ENCODE measurements at regions not wholly inside any gene's neighbourhood (a gene's known extent, or its start where the extent isn't known, plus 50 kb on each side); places are given as distances from the start of the nearest gene placed in this dataset.

- Histone ChIP-seq H4K20me1 (ENCODE audit: insufficient read depth, low read length) (no peaks in the 10 kb centered on the region), H3K56ac (ENCODE audit: extremely low read depth, insufficient read depth, low read length) (no peak overlapping the region), H3K18ac (ENCODE audit: low read depth, low read length) (no peak overlapping the region), H4K5ac (ENCODE audit: low read depth, low read length) (no peak overlapping the region), H2AK5ac (ENCODE audit: low read depth, low read length) (no peak overlapping the region), H3K23ac (ENCODE audit: low read depth, low read length) (no peak overlapping the region), H2BK120ac (ENCODE audit: low read depth, low read length) (no peak overlapping the region), H3K4ac (ENCODE audit: low read depth, low read length) (no peak overlapping the region), H2BK20ac (ENCODE audit: low read depth, low read length) (no peak overlapping the region), H3K4me3 (ENCODE audit: insufficient read depth, low read depth, low read length) (no peak overlapping the region), H3K36me3 (ENCODE audit: control insufficient read depth, insufficient read depth, low read length) (no peaks in the 10 kb centered on the region), H3K9ac (ENCODE audit: low read depth, low read length) (no peak overlapping the region), H3K9me1 (ENCODE audit: insufficient read depth, low read length) (no peaks in the 10 kb centered on the region), H2AK9ac (replicated peaks; ENCODE audit: low read depth, low read length, poor library complexity) (no peak overlapping the region), H3K27me3 (ENCODE audit: control insufficient read depth, insufficient read depth, low read length) (no peaks in the 10 kb centered on the region), H2BK5ac (ENCODE audit: low read depth, low read length, poor library complexity, severe bottlenecking) (no peak overlapping the region), H3K14ac (replicated peaks; ENCODE audit: low read depth, low read length) (no peak overlapping the region), H4K91ac (ENCODE audit: insufficient read depth, low read depth, low read length) (no peak overlapping the region), H3K27ac (ENCODE audit: insufficient read depth, low read length) (no peak overlapping the region), H2BK15ac (ENCODE audit: low read depth, low read length) (no peak overlapping the region), H4K8ac (ENCODE audit: low read depth in 2 of 2, low read length in 2 of 2) (no peak overlapping the region), H3K4me2 (ENCODE audit: low read depth, low read length) (no peak overlapping the region), H3K9me3 (ENCODE audit: control insufficient read depth, insufficient read depth, low read length) (peaks cover 32% of the 10 kb centered on the region), H2AFZ (replicated peaks; ENCODE audit: low read length, poor library complexity) (no peak overlapping the region), H3K4me1 (ENCODE audit: control insufficient read depth, insufficient read depth, low read length) (no peaks in the 10 kb centered on the region), H3K79me1 (ENCODE audit: low read depth in 1 of 2, low read length in 2 of 2) (no peaks in the 10 kb centered on the region)
- dilution Hi-C loops (cut with HindIII; ENCODE audit: low sequenced_read_pairs, unreplicated experiment) (no loop called here), in situ Hi-C loops (cut with MboI; ENCODE audit: low sequenced_read_pairs) (no loop called here), intact Hi-C loops (cut with micrococcal nuclease) (no loop called here)
- WGBS, 2 experiments (ENCODE audit: extremely low coverage in 2 of 2, insufficient read length in 1 of 2): 33% methylated on average over 1 of the region's 6 CpGs; no CpG with 5 or more reads in 1 of the 2 experiments
- no peak for ATAC-seq (ENCODE audit: low read depth)
- no peak for DNase-seq
- ChIA-PET CTCF (no interaction called here), POLR2A (ENCODE audit: unreplicated experiment) (no interaction called here)
- TF ChIP-seq RAD21 (IDR thresholded peaks at IDR 0.05; ENCODE audit: low read length) (no peak), MXI1 (IDR thresholded peaks at IDR 0.05; ENCODE audit: borderline replicate concordance, low read depth, low read length) (no peak), POLR2A (IDR thresholded peaks at IDR 0.05; ENCODE audit: low read depth, low read length) (no peak), BHLHE40 (IDR thresholded peaks at IDR 0.05; ENCODE audit: low read depth, low read length) (no peak), MAFK (IDR thresholded peaks at IDR 0.05; ENCODE audit: low read depth, low read length) (no peak), RCOR1 (IDR thresholded peaks at IDR 0.05; ENCODE audit: insufficient replicate concordance, low read length) (no peak), RFX5 (IDR thresholded peaks at IDR 0.05; ENCODE audit: low read depth, low read length) (no peak), NFE2L2 (IDR thresholded peaks at IDR 0.05; ENCODE audit: low read depth, low read length) (no peak), CEBPB (IDR thresholded peaks at IDR 0.05; ENCODE audit: low read depth, low read length) (no peak), FOS (IDR thresholded peaks at IDR 0.05; ENCODE audit: low read depth, low read length) (no peak), SMC3 (IDR thresholded peaks at IDR 0.05; ENCODE audit: low read depth, low read length) (no peak), CHD1 (IDR thresholded peaks at IDR 0.05; ENCODE audit: low read depth, low read length) (no peak), USF2 (IDR thresholded peaks at IDR 0.05; ENCODE audit: low read depth, low read length) (no peak), MAZ (IDR thresholded peaks at IDR 0.05; ENCODE audit: borderline replicate concordance, low read depth, low read length) (no peak)
- TF ChIP-seq, protein P1, sequence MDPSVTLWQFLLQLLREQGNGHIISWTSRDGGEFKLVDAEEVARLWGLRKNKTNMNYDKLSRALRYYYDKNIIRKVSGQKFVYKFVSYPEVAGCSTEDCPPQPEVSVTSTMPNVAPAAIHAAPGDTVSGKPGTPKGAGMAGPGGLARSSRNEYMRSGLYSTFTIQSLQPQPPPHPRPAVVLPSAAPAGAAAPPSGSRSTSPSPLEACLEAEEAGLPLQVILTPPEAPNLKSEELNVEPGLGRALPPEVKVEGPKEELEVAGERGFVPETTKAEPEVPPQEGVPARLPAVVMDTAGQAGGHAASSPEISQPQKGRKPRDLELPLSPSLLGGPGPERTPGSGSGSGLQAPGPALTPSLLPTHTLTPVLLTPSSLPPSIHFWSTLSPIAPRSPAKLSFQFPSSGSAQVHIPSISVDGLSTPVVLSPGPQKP (IDR thresholded peaks at IDR 0.05; ENCODE audit: borderline replicate concordance, low read depth, low read length): no peak
- TF ChIP-seq, protein P2, sequence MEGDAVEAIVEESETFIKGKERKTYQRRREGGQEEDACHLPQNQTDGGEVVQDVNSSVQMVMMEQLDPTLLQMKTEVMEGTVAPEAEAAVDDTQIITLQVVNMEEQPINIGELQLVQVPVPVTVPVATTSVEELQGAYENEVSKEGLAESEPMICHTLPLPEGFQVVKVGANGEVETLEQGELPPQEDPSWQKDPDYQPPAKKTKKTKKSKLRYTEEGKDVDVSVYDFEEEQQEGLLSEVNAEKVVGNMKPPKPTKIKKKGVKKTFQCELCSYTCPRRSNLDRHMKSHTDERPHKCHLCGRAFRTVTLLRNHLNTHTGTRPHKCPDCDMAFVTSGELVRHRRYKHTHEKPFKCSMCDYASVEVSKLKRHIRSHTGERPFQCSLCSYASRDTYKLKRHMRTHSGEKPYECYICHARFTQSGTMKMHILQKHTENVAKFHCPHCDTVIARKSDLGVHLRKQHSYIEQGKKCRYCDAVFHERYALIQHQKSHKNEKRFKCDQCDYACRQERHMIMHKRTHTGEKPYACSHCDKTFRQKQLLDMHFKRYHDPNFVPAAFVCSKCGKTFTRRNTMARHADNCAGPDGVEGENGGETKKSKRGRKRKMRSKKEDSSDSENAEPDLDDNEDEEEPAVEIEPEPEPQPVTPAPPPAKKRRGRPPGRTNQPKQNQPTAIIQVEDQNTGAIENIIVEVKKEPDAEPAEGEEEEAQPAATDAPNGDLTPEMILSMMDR (conservative IDR thresholded peaks at IDR 0.05; ENCODE audit: low read depth, low read length): no peak
- BruUV-seq (replicated peaks): no TSS peak
These were observed 600.0 kb downstream of the BRD1 start for GRCh38 chr22:49227670-49228069.

Measured in IMR-90 (cell line).